Tibial nerve (tissue), 3 donors: ENCODE measurements at regions not wholly inside any gene's neighbourhood (a gene's known extent, or its start where the extent isn't known, plus 50 kb on each side); places are given as distances from the start of the nearest gene placed in this dataset.

Experiments used
- CTCF ChIP-seq, 5 experiments: fragments of 200-600 bp in 3 of 5; fragments of 450-650 bp in 2 of 5; sonication (generic) in 3 of 5; IDR thresholded peaks; one replicate each; pipeline ENCODE4 v1.5.1; 2016 to 2019; ENCODE audit warnings: antibody characterized with exemption in 5 of 5, mild to moderate bottlenecking in 3 of 5, moderate library complexity in 2 of 5
- POLR2A ChIP-seq, 2 donors: fragments of 450-650 bp; IDR thresholded peaks; one replicate each; pipeline ENCODE4 v1.6.1; 2017; ENCODE audit warnings: antibody characterized with exemption in 2 of 2, mild to moderate bottlenecking in 2 of 2, moderate library complexity in 2 of 2

- TF ChIP-seq CTCF (IDR thresholded peaks at IDR 0.05) (no peak), POLR2A (IDR thresholded peaks at IDR 0.05) (no peak)
Observed at GRCh38 chr16:9526791-9527190, 435.3 kb downstream of the HAPSTR1 start.
